Cardiac muscle cell (in vitro differentiated cells and primary cell): ENCODE measurements at regions not wholly inside any gene's neighbourhood (a gene's known extent, or its start where the extent isn't known, plus 50 kb on each side); places are given as distances from the start of the nearest gene placed in this dataset.

Experiments
- DNase-seq, 2 donors: peaks; one replicate each; pipeline versions ENCODE4 v3.0.0 to v3.0.0-alpha.2; 2010 to 2017; ENCODE audit warnings: low read depth in 1 of 2, low spot score in 1 of 2
- H3K27ac ChIP-seq: fragments of 200-600 bp; sonication (generic); 2 replicates; pipeline ENCODE4 v1.5.1; 2016
- H3K27me3 ChIP-seq: fragments of 200-600 bp; sonication (generic); 2 replicates; pipeline ENCODE4 v1.6.0; 2016; ENCODE audit warnings: control low read depth
- H3K36me3 ChIP-seq: fragments of 200-600 bp; sonication (generic); 2 replicates; pipeline ENCODE4 v1.5.1; 2016; ENCODE audit warnings: control low read depth
- H3K4me1 ChIP-seq: fragments of 200-600 bp; sonication (generic); 2 replicates; pipeline ENCODE4 v1.8.1; 2017; ENCODE audit warnings: low read depth, mild to moderate bottlenecking, mixed run types
- H3K4me3 ChIP-seq: fragments of 200-600 bp; sonication (generic); 2 replicates; pipeline ENCODE4 v1.5.1; 2016; ENCODE audit warnings: mild to moderate bottlenecking
- H3K9me3 ChIP-seq: fragments of 200-600 bp; sonication (generic); 2 replicates; pipeline ENCODE4 v1.5.1; 2017; ENCODE audit warnings: low read depth, mild to moderate bottlenecking, control low read depth
- CTCF ChIP-seq: IDR thresholded peaks from 2 replicates; pipeline ENCODE4 v1.5.1; 2012; ENCODE audit warnings: low read depth, mild to moderate bottlenecking, low read length

GRCh38 chr16:66159987-66160386 lies 206.5 kb upstream of the CDH5 start:
- Histone ChIP-seq H3K4me3 (no peak overlapping the region), H3K36me3 (no peaks in the 10 kb centered on the region), H3K27ac (no peak overlapping the region), H3K9me3 (no peaks in the 10 kb centered on the region), H3K27me3 (no peaks in the 10 kb centered on the region), H3K4me1 (peaks cover 8% of the 10 kb centered on the region)
- TF ChIP-seq CTCF = no peak
- DNase-seq = no peak

- Histone ChIP-seq H3K27ac (no peak overlapping the region), H3K36me3 (no peaks in the 10 kb centered on the region), H3K27me3 (no peaks in the 10 kb centered on the region), H3K4me3 (no peak overlapping the region), H3K4me1 (peaks cover 2% of the 10 kb centered on the region), H3K9me3 (no peaks in the 10 kb centered on the region)
- DNase-seq = no peak
- TF ChIP-seq CTCF = no peak
Observed at GRCh38 chr16:66156538-66156937, 210.0 kb upstream of the CDH5 start.

- no peaks in the 10 kb centered on the region for H3K36me3 ChIP-seq
- no peak overlapping the region for H3K4me3 ChIP-seq
- no peak for DNase-seq
- no peaks in the 10 kb centered on the region for H3K27me3 ChIP-seq
- no peaks in the 10 kb centered on the region for H3K9me3 ChIP-seq
- TF ChIP-seq CTCF = no peak
- H3K27ac ChIP-seq = no peak overlapping the region
- H3K4me1 ChIP-seq = no peaks in the 10 kb centered on the region
Observed at GRCh38 chr16:66155933-66156332, 210.6 kb upstream of the CDH5 start.

- Histone ChIP-seq H3K27ac (no peak overlapping the region), H3K9me3 (no peaks in the 10 kb centered on the region), H3K27me3 (no peaks in the 10 kb centered on the region), H3K4me1 (no peaks in the 10 kb centered on the region), H3K4me3 (no peak overlapping the region), H3K36me3 (no peaks in the 10 kb centered on the region)
- DNase-seq = peak in 1 of 2 donors; percentile 87
- no peak for TF ChIP-seq CTCF
Observed at GRCh38 chr16:66154801-66155200, 211.7 kb upstream of the CDH5 start.

GRCh38 chr16:66152823-66153393 lies 213.6 kb upstream of the CDH5 start:
- no peaks in the 10 kb centered on the region for H3K36me3 ChIP-seq
- H3K27ac ChIP-seq = no peak overlapping the region
- H3K4me1 ChIP-seq = no peaks in the 10 kb centered on the region
- peak in 1 of 2 donors; percentile 91 for DNase-seq
- no peak overlapping the region for H3K4me3 ChIP-seq
- H3K27me3 ChIP-seq = no peaks in the 10 kb centered on the region
- TF ChIP-seq CTCF = no peak
- H3K9me3 ChIP-seq = no peaks in the 10 kb centered on the region

- no peaks in the 10 kb centered on the region for H3K27me3 ChIP-seq
- no peaks in the 10 kb centered on the region for H3K4me1 ChIP-seq
- peak in 1 of 2 donors; percentile 52 for DNase-seq
- no peak overlapping the region for H3K4me3 ChIP-seq
- no peak overlapping the region for H3K27ac ChIP-seq
- TF ChIP-seq CTCF = no peak
- no peaks in the 10 kb centered on the region for H3K9me3 ChIP-seq
- H3K36me3 ChIP-seq = no peaks in the 10 kb centered on the region
Observed at GRCh38 chr16:66152181-66152580, 214.3 kb upstream of the CDH5 start.
